ENCODE measurements at regions not wholly inside any gene's neighbourhood (a gene's known extent, or its start where the extent isn't known, plus 50 kb on each side); places are given as distances from the start of the nearest gene placed in this dataset.

GRCh38 chr13:75149776-75150175 is 332.2 kb downstream of the TBC1D4 start:
- no peak for TF ChIP-seq CTCF (IDR thresholded peaks at IDR 0.05)
- TF ChIP-seq, protein P1, sequence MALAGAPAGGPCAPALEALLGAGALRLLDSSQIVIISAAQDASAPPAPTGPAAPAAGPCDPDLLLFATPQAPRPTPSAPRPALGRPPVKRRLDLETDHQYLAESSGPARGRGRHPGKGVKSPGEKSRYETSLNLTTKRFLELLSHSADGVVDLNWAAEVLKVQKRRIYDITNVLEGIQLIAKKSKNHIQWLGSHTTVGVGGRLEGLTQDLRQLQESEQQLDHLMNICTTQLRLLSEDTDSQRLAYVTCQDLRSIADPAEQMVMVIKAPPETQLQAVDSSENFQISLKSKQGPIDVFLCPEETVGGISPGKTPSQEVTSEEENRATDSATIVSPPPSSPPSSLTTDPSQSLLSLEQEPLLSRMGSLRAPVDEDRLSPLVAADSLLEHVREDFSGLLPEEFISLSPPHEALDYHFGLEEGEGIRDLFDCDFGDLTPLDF (CRISPR knock-in tag; IDR thresholded peaks at IDR 0.05): no peak
- TF ChIP-seq, protein P2, sequence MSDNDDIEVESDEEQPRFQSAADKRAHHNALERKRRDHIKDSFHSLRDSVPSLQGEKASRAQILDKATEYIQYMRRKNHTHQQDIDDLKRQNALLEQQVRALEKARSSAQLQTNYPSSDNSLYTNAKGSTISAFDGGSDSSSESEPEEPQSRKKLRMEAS (CRISPR knock-in tag; IDR thresholded peaks at IDR 0.05): no peak
- no peak for TF ChIP-seq FOXP1 (CRISPR knock-in tag; IDR thresholded peaks at IDR 0.05; ENCODE audit: borderline replicate concordance)

Measured in WTC11 (cell line).